GM06990 (cell line): ENCODE measurements at regions not wholly inside any gene's neighbourhood (a gene's known extent, or its start where the extent isn't known, plus 50 kb on each side); places are given as distances from the start of the nearest gene placed in this dataset.

Experiments used
- DNase-seq: peaks from one replicate; pipeline ENCODE4 v3.0.0-alpha.2; 2011; ENCODE audit not compliant: insufficient read length; ENCODE audit errors: extremely low read depth
- H3K27me3 ChIP-seq: replicated peaks from 2 replicates; pipeline ENCODE4 v1.6.0; 2011; ENCODE audit warnings: low read length; ENCODE audit not compliant: control insufficient read depth, insufficient read depth
- H3K36me3 ChIP-seq: 2 replicates; pipeline ENCODE4 v1.5.1; 2011; ENCODE audit warnings: low read length; ENCODE audit not compliant: control insufficient read depth, insufficient read depth
- H3K4me3 ChIP-seq: replicated peaks from 2 replicates; pipeline ENCODE4 v1.5.1; 2011; ENCODE audit warnings: low read depth, mild to moderate bottlenecking, control low read depth, low read length
- TF ChIP-seq, protein P1 (sequence below): IDR thresholded peaks from 2 replicates; pipeline ENCODE4 v1.5.1; 2011; ENCODE audit warnings: low read length, control low read depth, mild to moderate bottlenecking, inconsistent platforms; ENCODE audit not compliant: insufficient read depth, poor library complexity, severe bottlenecking

DNA sequence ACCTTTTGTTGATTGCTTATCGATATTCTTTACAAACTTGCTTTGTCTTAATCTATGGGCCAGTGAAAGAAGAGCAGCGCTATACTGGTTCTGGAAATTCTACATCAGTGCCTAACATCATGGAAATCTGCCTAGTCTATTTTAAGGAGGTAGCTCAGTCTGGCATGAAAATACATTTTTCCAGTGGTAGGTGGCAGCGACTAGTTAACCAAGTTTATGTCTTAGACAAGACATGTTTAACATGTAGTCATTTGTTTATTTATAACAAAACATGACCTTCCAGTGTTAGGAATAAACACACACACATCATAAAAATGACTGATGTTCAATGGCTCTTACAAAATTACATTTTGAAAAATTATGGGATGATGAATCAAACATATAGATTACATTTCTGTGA is 336.0 kb upstream of the SOX5 start:
- Histone ChIP-seq H3K27me3 (no peaks in the 10 kb centered on the region), H3K36me3 (no peaks in the 10 kb centered on the region), H3K4me3 (no peak overlapping the region)
- TF ChIP-seq, protein P1, sequence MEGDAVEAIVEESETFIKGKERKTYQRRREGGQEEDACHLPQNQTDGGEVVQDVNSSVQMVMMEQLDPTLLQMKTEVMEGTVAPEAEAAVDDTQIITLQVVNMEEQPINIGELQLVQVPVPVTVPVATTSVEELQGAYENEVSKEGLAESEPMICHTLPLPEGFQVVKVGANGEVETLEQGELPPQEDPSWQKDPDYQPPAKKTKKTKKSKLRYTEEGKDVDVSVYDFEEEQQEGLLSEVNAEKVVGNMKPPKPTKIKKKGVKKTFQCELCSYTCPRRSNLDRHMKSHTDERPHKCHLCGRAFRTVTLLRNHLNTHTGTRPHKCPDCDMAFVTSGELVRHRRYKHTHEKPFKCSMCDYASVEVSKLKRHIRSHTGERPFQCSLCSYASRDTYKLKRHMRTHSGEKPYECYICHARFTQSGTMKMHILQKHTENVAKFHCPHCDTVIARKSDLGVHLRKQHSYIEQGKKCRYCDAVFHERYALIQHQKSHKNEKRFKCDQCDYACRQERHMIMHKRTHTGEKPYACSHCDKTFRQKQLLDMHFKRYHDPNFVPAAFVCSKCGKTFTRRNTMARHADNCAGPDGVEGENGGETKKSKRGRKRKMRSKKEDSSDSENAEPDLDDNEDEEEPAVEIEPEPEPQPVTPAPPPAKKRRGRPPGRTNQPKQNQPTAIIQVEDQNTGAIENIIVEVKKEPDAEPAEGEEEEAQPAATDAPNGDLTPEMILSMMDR, result no peak
- DNase-seq, result no peak

DNA sequence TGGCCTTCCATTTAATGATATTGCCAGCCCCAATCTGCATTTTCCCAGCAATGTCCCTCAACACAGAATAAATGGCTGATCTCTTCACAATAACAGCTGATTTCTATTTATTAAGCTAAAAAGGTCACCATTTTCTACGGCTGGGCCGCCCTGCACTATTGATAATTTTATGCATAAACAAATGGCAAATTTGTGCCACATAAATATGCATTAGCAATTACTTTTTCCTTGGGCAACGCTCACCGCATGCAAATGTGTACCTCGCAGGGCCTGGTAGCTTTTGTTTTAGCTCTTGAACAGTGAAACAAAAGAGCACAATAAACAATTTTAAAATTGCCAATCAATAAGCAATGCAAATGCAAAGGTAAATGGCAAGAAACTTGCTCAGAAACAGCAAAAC is 331.9 kb upstream of the SOX5 start:
- Histone ChIP-seq H3K27me3 (no peaks in the 10 kb centered on the region), H3K4me3 (no peak overlapping the region), H3K36me3 (no peaks in the 10 kb centered on the region)
- DNase-seq, result no peak
- TF ChIP-seq, protein P1, result no peak

DNA sequence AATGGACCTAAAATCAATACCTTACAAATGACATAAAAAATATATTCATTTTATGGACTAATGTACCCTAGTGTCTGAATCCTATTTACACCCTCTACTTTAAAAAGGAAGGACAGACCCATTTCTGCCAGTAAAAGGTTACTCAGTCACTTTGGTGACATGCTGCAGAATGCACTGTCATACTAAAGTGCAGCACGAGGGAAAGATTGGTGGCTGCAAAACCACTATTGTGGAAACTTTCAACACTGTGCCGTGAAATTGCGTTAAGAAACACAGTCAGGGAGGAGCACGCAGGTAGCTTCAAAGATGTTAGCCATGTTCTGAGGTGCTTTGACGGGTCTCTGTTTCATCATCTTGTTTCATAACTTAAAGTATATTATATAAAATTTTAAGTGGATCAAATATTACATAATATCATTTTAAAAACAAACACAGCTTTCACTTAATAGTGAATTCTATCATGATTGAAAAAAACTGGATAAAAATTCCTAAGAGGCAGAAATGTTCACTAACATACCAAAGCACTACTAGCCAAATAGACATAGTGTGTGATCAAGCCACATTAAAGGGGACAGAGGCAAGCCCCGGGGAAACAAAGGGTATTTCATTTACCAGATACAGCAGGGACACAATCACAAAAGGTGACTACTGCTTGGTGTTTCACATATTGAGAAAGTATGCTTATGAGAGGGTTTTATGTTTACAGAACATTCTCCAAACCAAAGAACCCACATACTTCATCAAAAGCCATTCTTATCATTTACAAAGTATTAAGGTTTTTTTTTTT is 330.8 kb upstream of the SOX5 start:
- TF ChIP-seq, protein P1, result no peak
- no peak overlapping the region for H3K4me3 ChIP-seq
- H3K36me3 ChIP-seq, result no peaks in the 10 kb centered on the region
- no peak for DNase-seq
- H3K27me3 ChIP-seq, result no peaks in the 10 kb centered on the region

- no peaks in the 10 kb centered on the region for H3K36me3 ChIP-seq
- DNase-seq, result no peak
- no peaks in the 10 kb centered on the region for H3K27me3 ChIP-seq
- TF ChIP-seq, protein P1, result no peak
- no peak overlapping the region for H3K4me3 ChIP-seq
Observed at GRCh38 chr12:24278832-24279231, 329.4 kb upstream of the SOX5 start.

DNA sequence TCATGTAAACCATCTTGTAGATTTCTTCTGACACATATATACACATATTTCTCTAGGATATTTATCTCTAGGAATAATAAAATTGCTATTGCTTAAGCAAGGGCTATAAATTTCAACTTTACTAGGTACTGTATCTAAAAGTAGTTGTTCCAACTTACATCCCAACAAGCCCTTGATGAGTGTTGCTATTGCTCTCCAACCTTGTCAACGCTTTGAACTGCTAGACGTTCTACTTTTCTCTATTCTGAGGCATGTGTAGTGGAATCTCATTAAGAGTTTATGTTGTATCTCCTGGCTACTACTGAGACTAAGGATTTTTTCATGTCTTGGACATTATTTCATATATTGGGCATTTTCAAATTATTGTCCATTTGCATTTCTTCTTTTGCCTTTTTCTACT is 321.5 kb upstream of the SOX5 start:
- no peak for DNase-seq
- TF ChIP-seq, protein P1, result no peak
- no peaks in the 10 kb centered on the region for H3K36me3 ChIP-seq
- no peak overlapping the region for H3K4me3 ChIP-seq
- no peaks in the 10 kb centered on the region for H3K27me3 ChIP-seq
